SK-N-MC (cell line): ENCODE measurements at regions not wholly inside any gene's neighbourhood (a gene's known extent, or its start where the extent isn't known, plus 50 kb on each side); places are given as distances from the start of the nearest gene placed in this dataset.

Experiments used
- EZH2 ChIP-seq: fragments of 200-600 bp; sonication (generic); IDR thresholded peaks from one replicate; pipeline ENCODE4 v1.6.1; 2017; ENCODE audit warnings: antibody characterized with exemption
- POLR2AphosphoS5 ChIP-seq: IDR thresholded peaks from 2 replicates; pipeline ENCODE4 v1.6.1; 2012; ENCODE audit warnings: mild to moderate bottlenecking, low read depth, low read length, borderline replicate concordance

- TF ChIP-seq EZH2, result no peak
- no peak for TF ChIP-seq POLR2AphosphoS5
These were observed 954.5 kb upstream of the IGFBP7 start for GRCh38 chr4:58064653-58065052.
